ENCODE measurements at regions not wholly inside any gene's neighbourhood (a gene's known extent, or its start where the extent isn't known, plus 50 kb on each side); places are given as distances from the start of the nearest gene placed in this dataset.

GRCh38 chr17:72022328-72023275, 98.2 kb upstream of the SOX9 start:
- no peak for DNase-seq

- DNase-seq: no peak
Observed at GRCh38 chr17:72024457-72024856, 96.4 kb upstream of the SOX9 start.

GRCh38 chr17:72025113-72025512, 95.7 kb upstream of the SOX9 start:
- no peak for DNase-seq

GRCh38 chr17:72030067-72030899, 90.5 kb upstream of the SOX9 start:
- peak; percentile 12 to 21 for DNase-seq

- DNase-seq: no peak
Observed at GRCh38 chr17:72031219-72031884, 89.5 kb upstream of the SOX9 start.

GRCh38 chr17:72033334-72033733, 87.5 kb upstream of the SOX9 start:
- no peak for DNase-seq

GRCh38 chr17:72034000-72034399, 86.8 kb upstream of the SOX9 start:
- no peak for DNase-seq

GRCh38 chr17:72038427-72038826, 82.4 kb upstream of the SOX9 start:
- DNase-seq: no peak

GRCh38 chr17:72039490-72039889, 81.3 kb upstream of the SOX9 start:
- DNase-seq: no peak

GRCh38 chr17:72046178-72046577, 74.6 kb upstream of the SOX9 start:
- DNase-seq: no peak

GRCh38 chr17:72046643-72047612, 73.9 kb upstream of the SOX9 start:
- no peak for DNase-seq

- DNase-seq: no peak
Observed at GRCh38 chr17:72049914-72050313, 70.9 kb upstream of the SOX9 start.

- DNase-seq: no peak
Observed at GRCh38 chr17:72053036-72053435, 67.8 kb upstream of the SOX9 start.

GRCh38 chr17:72053449-72053848, 67.4 kb upstream of the SOX9 start:
- no peak for DNase-seq

GRCh38 chr17:72056155-72056554, 64.7 kb upstream of the SOX9 start:
- no peak for DNase-seq

- DNase-seq: no peak
Observed at GRCh38 chr17:72056727-72057290, 64.0 kb upstream of the SOX9 start.

- DNase-seq: no peak
Observed at GRCh38 chr17:72060084-72060483, 60.7 kb upstream of the SOX9 start.

GRCh38 chr17:72063262-72063661, 57.6 kb upstream of the SOX9 start:
- DNase-seq: no peak

- no peak for DNase-seq
Observed at GRCh38 chr17:72063756-72064450, 56.9 kb upstream of the SOX9 start.

GRCh38 chr17:72064606-72065193, 56.1 kb upstream of the SOX9 start:
- DNase-seq: no peak

- no peak for DNase-seq
Observed at GRCh38 chr17:72065556-72065955, 55.3 kb upstream of the SOX9 start.

Measured in CD4-positive, alpha-beta T cell treated with Interleukin-4 for 1 hour (primary cell).